Loucy (cell line): ENCODE measurements at regions not wholly inside any gene's neighbourhood (a gene's known extent, or its start where the extent isn't known, plus 50 kb on each side); places are given as distances from the start of the nearest gene placed in this dataset.

Experiments
- CTCF ChIP-seq: fragments of 200-600 bp; sonication (generic); conservative IDR thresholded peaks from 2 replicates; pipeline ENCODE4 v1.5.1; 2014; ENCODE audit warnings: mild to moderate bottlenecking, antibody characterized with exemption, low read length
- EZH2phosphoT487 ChIP-seq: fragments of 200-600 bp; IDR thresholded peaks from 2 replicates; pipeline ENCODE4 v1.6.1; 2018; ENCODE audit warnings: antibody characterized with exemption, mild to moderate bottlenecking, moderate library complexity, borderline replicate concordance

- no peak for TF ChIP-seq CTCF
- TF ChIP-seq EZH2phosphoT487: no peak
Measured at GRCh38 chr10:20986049-20986448, 88.9 kb upstream of the NEBL start.
